ENCODE measurements at regions not wholly inside any gene's neighbourhood (a gene's known extent, or its start where the extent isn't known, plus 50 kb on each side); places are given as distances from the start of the nearest gene placed in this dataset.

GRCh38 chr2:734496-734895 is 57.3 kb upstream of the TMEM18 start:
- no peaks in the 10 kb centered on the region for H3K36me3 ChIP-seq
- TF ChIP-seq, protein P1, sequence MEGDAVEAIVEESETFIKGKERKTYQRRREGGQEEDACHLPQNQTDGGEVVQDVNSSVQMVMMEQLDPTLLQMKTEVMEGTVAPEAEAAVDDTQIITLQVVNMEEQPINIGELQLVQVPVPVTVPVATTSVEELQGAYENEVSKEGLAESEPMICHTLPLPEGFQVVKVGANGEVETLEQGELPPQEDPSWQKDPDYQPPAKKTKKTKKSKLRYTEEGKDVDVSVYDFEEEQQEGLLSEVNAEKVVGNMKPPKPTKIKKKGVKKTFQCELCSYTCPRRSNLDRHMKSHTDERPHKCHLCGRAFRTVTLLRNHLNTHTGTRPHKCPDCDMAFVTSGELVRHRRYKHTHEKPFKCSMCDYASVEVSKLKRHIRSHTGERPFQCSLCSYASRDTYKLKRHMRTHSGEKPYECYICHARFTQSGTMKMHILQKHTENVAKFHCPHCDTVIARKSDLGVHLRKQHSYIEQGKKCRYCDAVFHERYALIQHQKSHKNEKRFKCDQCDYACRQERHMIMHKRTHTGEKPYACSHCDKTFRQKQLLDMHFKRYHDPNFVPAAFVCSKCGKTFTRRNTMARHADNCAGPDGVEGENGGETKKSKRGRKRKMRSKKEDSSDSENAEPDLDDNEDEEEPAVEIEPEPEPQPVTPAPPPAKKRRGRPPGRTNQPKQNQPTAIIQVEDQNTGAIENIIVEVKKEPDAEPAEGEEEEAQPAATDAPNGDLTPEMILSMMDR (IDR thresholded peaks at IDR 0.05) = no peak
- no peak for TF ChIP-seq POLR2A (IDR thresholded peaks at IDR 0.05)
- no peaks in the 10 kb centered on the region for H3K4me1 ChIP-seq
- no peaks in the 10 kb centered on the region for H3K27me3 ChIP-seq
- H3K9me3 ChIP-seq = no peaks in the 10 kb centered on the region
- no peak overlapping the region for H3K27ac ChIP-seq
- H3K4me3 ChIP-seq = no peak overlapping the region
- intact Hi-C loops (cut with DNase I; ENCODE audit: low total_unique reads) = no loop called here
- DNase-seq = no peak

DNA sequence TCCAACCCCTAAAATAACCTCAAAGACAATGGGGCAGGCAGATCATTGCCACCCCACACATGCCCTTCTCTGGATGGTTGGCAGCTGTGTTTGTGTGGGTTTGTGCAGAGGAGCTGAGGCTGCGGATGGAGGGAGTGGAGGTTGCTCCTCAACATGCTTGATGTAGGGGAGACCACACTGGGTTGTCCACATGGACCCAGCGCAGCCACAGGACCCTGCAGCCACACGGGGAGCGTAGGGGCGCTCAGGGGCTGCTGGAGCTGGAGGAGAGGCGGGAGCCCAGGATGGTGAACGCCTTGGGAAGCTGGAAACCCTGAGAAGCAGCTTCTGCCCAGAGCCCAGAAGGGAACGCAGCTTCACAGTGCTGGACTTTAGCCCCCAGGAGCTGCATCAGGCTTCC is 56.3 kb upstream of the TMEM18 start:
- H3K9me3 ChIP-seq = no peaks in the 10 kb centered on the region
- no peak for DNase-seq

GRCh38 chr2:733001-733400 is 55.8 kb upstream of the TMEM18 start:
- Histone ChIP-seq H3K9me3 (no peaks in the 10 kb centered on the region), H3K4me1 (no peaks in the 10 kb centered on the region), H3K27ac (no peak overlapping the region), H3K36me3 (no peaks in the 10 kb centered on the region), H3K4me3 (no peak overlapping the region), H3K27me3 (no peaks in the 10 kb centered on the region)
- intact Hi-C loops (cut with DNase I; ENCODE audit: low total_unique reads) = no loop called here
- no peak for DNase-seq
- no peak for TF ChIP-seq POLR2A (IDR thresholded peaks at IDR 0.05)
- TF ChIP-seq, protein P1 (IDR thresholded peaks at IDR 0.05) = no peak

More for the DNA sequence above, 56.3 kb upstream of the TMEM18 start:
- Histone ChIP-seq H3K4me1 (no peaks in the 10 kb centered on the region), H3K27ac (no peak overlapping the region), H3K27me3 (no peaks in the 10 kb centered on the region), H3K4me3 (no peak overlapping the region), H3K36me3 (no peaks in the 10 kb centered on the region)
- intact Hi-C loops (cut with DNase I; ENCODE audit: low total_unique reads) = no loop called here
- TF ChIP-seq, protein P1 (IDR thresholded peaks at IDR 0.05) = no peak
- no peak for TF ChIP-seq POLR2A (IDR thresholded peaks at IDR 0.05)

DNA sequence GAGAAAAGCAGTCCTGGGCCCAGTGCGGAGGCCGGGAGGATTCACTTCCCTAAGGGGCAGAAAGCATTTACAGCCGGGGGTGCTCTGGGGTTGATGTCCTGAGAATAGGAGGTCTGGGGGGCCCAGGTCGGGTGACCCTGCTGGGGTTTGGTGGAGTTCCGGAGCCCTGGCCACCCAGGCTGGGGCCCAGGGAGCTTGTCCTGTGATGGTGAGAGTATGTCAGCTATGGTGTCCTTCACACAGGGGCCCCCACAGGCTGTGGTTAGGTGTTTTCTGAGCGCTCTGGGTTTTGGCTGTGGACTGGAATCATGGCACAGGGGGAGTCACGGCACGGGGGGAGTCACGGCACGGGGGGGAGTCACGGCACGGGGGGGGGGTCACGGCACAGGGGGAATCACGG is 54.5 kb upstream of the TMEM18 start:
- Histone ChIP-seq H3K4me3 (no peak overlapping the region), H3K27ac (no peak overlapping the region), H3K9me3 (no peaks in the 10 kb centered on the region), H3K36me3 (no peaks in the 10 kb centered on the region), H3K4me1 (no peaks in the 10 kb centered on the region), H3K27me3 (no peaks in the 10 kb centered on the region)
- no peak for TF ChIP-seq POLR2A (IDR thresholded peaks at IDR 0.05)
- TF ChIP-seq, protein P1 (IDR thresholded peaks at IDR 0.05) = no peak
- intact Hi-C loops (cut with DNase I; ENCODE audit: low total_unique reads) = no loop called here
- DNase-seq = no peak

DNA sequence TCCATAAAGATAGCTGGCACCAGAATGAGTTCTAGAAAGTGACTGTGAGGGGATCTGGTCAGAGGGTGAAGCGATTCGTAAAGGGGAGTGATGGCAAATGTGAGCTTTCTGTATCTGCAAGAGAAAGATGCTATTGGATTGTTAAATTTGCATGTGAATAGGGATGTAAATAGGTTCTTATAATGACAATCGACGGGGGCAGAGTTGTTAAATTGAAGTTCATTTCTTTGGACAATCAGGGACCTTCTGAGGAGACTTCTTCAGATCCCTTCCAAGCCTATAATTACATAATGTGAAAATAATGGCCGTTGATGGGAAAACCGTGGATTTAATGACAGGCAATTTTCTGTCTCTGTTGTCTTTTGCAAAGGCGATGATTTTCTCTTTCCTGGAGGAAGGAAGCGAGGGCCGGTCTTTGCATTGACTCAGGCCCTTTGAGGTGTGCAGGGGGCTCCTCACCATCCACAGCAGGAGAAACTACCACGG is 52.2 kb upstream of the TMEM18 start:
- H3K4me3 ChIP-seq = no peak overlapping the region
- H3K36me3 ChIP-seq = no peaks in the 10 kb centered on the region
- H3K27ac ChIP-seq = no peak overlapping the region
- TF ChIP-seq POLR2A (IDR thresholded peaks at IDR 0.05) = no peak
- TF ChIP-seq, protein P1 (IDR thresholded peaks at IDR 0.05) = no peak
- H3K9me3 ChIP-seq = no peaks in the 10 kb centered on the region
- no peak for DNase-seq
- intact Hi-C loops (cut with DNase I; ENCODE audit: low total_unique reads) = no loop called here
- H3K27me3 ChIP-seq = no peaks in the 10 kb centered on the region
- no peaks in the 10 kb centered on the region for H3K4me1 ChIP-seq
